A549 (cell line): ENCODE measurements at regions not wholly inside any gene's neighbourhood (a gene's known extent, or its start where the extent isn't known, plus 50 kb on each side); places are given as distances from the start of the nearest gene placed in this dataset.

Experiments used
- ATAC-seq, 2 experiments: fragments of 200-7000 bp in 1 of 2; fragments of >200 bp in 1 of 2; cut with Nextera tagmentation in 1 of 2; cut with Tn5 transposase in 1 of 2; 3 replicates each; pipeline versions ENCODE4 v1.8.0 to v1.9.1; 2018 to 2020; ENCODE audit warnings: mild to moderate bottlenecking in 1 of 2, moderate library complexity in 1 of 2
- CTCF ChIA-PET: fragments of 300-600 bp; sonication (Branson Sonifier 250); formaldehyde crosslinking; extraction: SDS; loops from one replicate; lab custom pipeline; 2021; ENCODE audit warnings: antibody characterized with exemption, inconsistent platforms; lab: Yijun Ruan, JAX
- POLR2A ChIA-PET: fragments of 350-600 bp; formaldehyde crosslinking; extraction: SDS; loops from one replicate; lab custom pipeline; 2021; ENCODE audit warnings: antibody characterized with exemption, inconsistent platforms; lab: Yijun Ruan, JAX
- DNase-seq, 2 experiments: peaks; one replicate each; pipeline versions ENCODE4 v3.0.0 to v3.0.0-alpha.2; 2011 to 2016; ENCODE audit warnings: low read depth in 1 of 2, low spot score in 1 of 2
- FAIRE-seq: peaks from 2 replicates; lab custom pipeline; 2011; peaks lifted over from hg19 to GRCh38; lab: Jason Lieb, UNC
- H3K27ac ChIP-seq, 2 experiments: fragments of >200 bp; sonication (Bioruptor Twin); formaldehyde crosslinking; 3 replicates each; pipeline ENCODE4 v1.5.1; 2016 to 2017
- H3K4me1 ChIP-seq: fragments of >200 bp; sonication (Bioruptor Twin); formaldehyde crosslinking; 3 replicates; pipeline ENCODE4 v1.6.1; 2016
- H3K4me2 ChIP-seq: fragments of >200 bp; sonication (Bioruptor Twin); formaldehyde crosslinking; 3 replicates; pipeline ENCODE4 v1.6.1; 2016
- H3K4me3 ChIP-seq: fragments of >200 bp; sonication (Bioruptor Twin); formaldehyde crosslinking; 3 replicates; pipeline ENCODE4 v1.5.1; 2016
- H3K9me3 ChIP-seq: fragments of >200 bp; sonication (Bioruptor Twin); formaldehyde crosslinking; 3 replicates; pipeline ENCODE4 v1.6.1; 2016
- CBX2 ChIP-seq: fragments of 200-600 bp; sonication (generic); IDR thresholded peaks from 2 replicates; pipeline ENCODE4 v1.6.1; 2016; ENCODE audit warnings: low read depth, mild to moderate bottlenecking, borderline replicate concordance
- CHD4 ChIP-seq: fragments of 200-600 bp; sonication (generic); IDR thresholded peaks from 2 replicates; pipeline ENCODE4 v1.6.1; 2016; ENCODE audit warnings: antibody characterized with exemption, mild to moderate bottlenecking, borderline replicate concordance
- EHF ChIP-seq: fragments of 250-450 bp; sonication (Bioruptor Pico); IDR thresholded peaks from 2 replicates; pipeline ENCODE4 v1.5.0; 2020; ENCODE audit warnings: mild to moderate bottlenecking
- EHMT2 ChIP-seq: fragments of 200-600 bp; sonication (generic); IDR thresholded peaks from 2 replicates; pipeline ENCODE4 v1.6.1; 2016; ENCODE audit warnings: antibody characterized with exemption, low read depth, mild to moderate bottlenecking, moderate library complexity
- FOXS1 ChIP-seq: fragments of 250-450 bp; sonication (Bioruptor Pico); IDR thresholded peaks from 2 replicates; pipeline ENCODE4 v1.5.0; 2020; ENCODE audit warnings: mild to moderate bottlenecking, moderate library complexity
- GATA3 ChIP-seq: IDR thresholded peaks from 2 replicates; pipeline ENCODE4 v1.6.1; 2012; ENCODE audit warnings: borderline replicate concordance
- HDAC2 ChIP-seq: fragments of 200-600 bp; sonication (generic); IDR thresholded peaks from 2 replicates; pipeline ENCODE4 v1.6.1; 2016
- JUN ChIP-seq, 2 experiments: fragments of >200 bp; sonication (Bioruptor Twin); formaldehyde crosslinking; IDR thresholded peaks; 2 replicates in 1 of 2; 3 replicates in 1 of 2; pipeline ENCODE4 v1.6.1; 2016 to 2017
- KDM5A ChIP-seq: fragments of 200-600 bp; sonication (generic); IDR thresholded peaks from 2 replicates; pipeline ENCODE4 v1.6.1; 2016; ENCODE audit warnings: antibody characterized with exemption, mild to moderate bottlenecking
- MAFK ChIP-seq: fragments of 450-650 bp; IDR thresholded peaks from 2 replicates; pipeline ENCODE4 v1.6.1; 2014; ENCODE audit not compliant: partially characterized antibody
- MYC ChIP-seq: IDR thresholded peaks from 2 replicates; pipeline ENCODE4 v1.6.1; 2012; ENCODE audit warnings: mild to moderate bottlenecking, inconsistent platforms, low read length, improper control_type of control experiment, borderline replicate concordance
- NFE2L2 ChIP-seq: fragments of 150-350 bp; conservative IDR thresholded peaks from 2 replicates; pipeline ENCODE4 v1.6.1; 2014; ENCODE audit warnings: low read length
- NPAS2 ChIP-seq: fragments of 250-450 bp; sonication (Bioruptor Pico); IDR thresholded peaks from 2 replicates; pipeline ENCODE4 v1.8.0; 2022; ENCODE audit warnings: mild to moderate bottlenecking, moderate library complexity, borderline replicate concordance
- PHF8 ChIP-seq: fragments of 200-600 bp; sonication (generic); IDR thresholded peaks from 2 replicates; pipeline ENCODE4 v1.6.1; 2016; ENCODE audit warnings: low read depth, mild to moderate bottlenecking, antibody characterized with exemption, moderate library complexity, borderline replicate concordance
- RNF2 ChIP-seq: fragments of 200-600 bp; sonication (generic); IDR thresholded peaks from 2 replicates; pipeline ENCODE4 v1.6.1; 2016; ENCODE audit warnings: low read depth, mild to moderate bottlenecking, antibody characterized with exemption, moderate library complexity, borderline replicate concordance
- SMC3 ChIP-seq: fragments of >200 bp; sonication (Bioruptor Twin); formaldehyde crosslinking; IDR thresholded peaks from 3 replicates; pipeline ENCODE4 v1.6.1; 2018; ENCODE audit warnings: inconsistent platforms
- SREBF2 ChIP-seq: fragments of 450-650 bp; IDR thresholded peaks from 2 replicates; pipeline ENCODE4 v1.6.1; 2014; ENCODE audit warnings: mild to moderate bottlenecking, moderate library complexity
- TFCP2L1 ChIP-seq: fragments of 250-450 bp; sonication (Bioruptor Pico); IDR thresholded peaks from 2 replicates; pipeline ENCODE4 v1.5.0; 2021; ENCODE audit warnings: mild to moderate bottlenecking
- TP53 ChIP-seq: fragments of 250-450 bp; sonication (Bioruptor Pico); IDR thresholded peaks from 2 replicates; pipeline ENCODE4 v1.5.0; 2021; ENCODE audit warnings: mild to moderate bottlenecking, moderate library complexity
- ZC3H11A ChIP-seq: fragments of 450-650 bp; IDR thresholded peaks from 2 replicates; pipeline ENCODE4 v1.6.1; 2014; ENCODE audit warnings: antibody characterized with exemption, mild to moderate bottlenecking
- ZFP36 ChIP-seq: fragments of 450-650 bp; IDR thresholded peaks from 2 replicates; pipeline ENCODE4 v1.6.1; 2014; ENCODE audit warnings: borderline replicate concordance; ENCODE audit not compliant: partially characterized antibody
- ZNF302 ChIP-seq: fragments of 250-450 bp; sonication (Bioruptor Pico); IDR thresholded peaks from 2 replicates; pipeline ENCODE4 v1.9.0; 2021; ENCODE audit warnings: inconsistent platforms, mild to moderate bottlenecking, moderate library complexity
- WGBS: methylation state at CpG from one replicate; pipeline ENCODE4 v1.1.6; 2017; ENCODE audit errors: missing lambda C conversion rate; 5-methylcytosine and 5-hydroxymethylcytosine counted together
- TF ChIP-seq, protein P1 (sequence below): fragments of >200 bp; sonication (Bioruptor Twin); formaldehyde crosslinking; IDR thresholded peaks from 3 replicates; pipeline ENCODE4 v1.6.1; 2016
- TF ChIP-seq, protein P2 (sequence below): fragments of >200 bp; sonication (Bioruptor Twin); formaldehyde crosslinking; IDR thresholded peaks from 2 replicates; pipeline ENCODE4 v1.6.1; 2016
- TF ChIP-seq, protein P3 (sequence below): fragments of 250-450 bp; sonication (Bioruptor Pico); IDR thresholded peaks from 2 replicates; pipeline ENCODE4 v1.5.0; 2021; ENCODE audit warnings: mild to moderate bottlenecking, moderate library complexity, borderline replicate concordance
- TF ChIP-seq, protein P4 (sequence below): fragments of 150-350 bp; IDR thresholded peaks from 2 replicates; pipeline ENCODE4 v1.6.1; 2014; ENCODE audit warnings: low read depth, mild to moderate bottlenecking, low read length

DNA sequence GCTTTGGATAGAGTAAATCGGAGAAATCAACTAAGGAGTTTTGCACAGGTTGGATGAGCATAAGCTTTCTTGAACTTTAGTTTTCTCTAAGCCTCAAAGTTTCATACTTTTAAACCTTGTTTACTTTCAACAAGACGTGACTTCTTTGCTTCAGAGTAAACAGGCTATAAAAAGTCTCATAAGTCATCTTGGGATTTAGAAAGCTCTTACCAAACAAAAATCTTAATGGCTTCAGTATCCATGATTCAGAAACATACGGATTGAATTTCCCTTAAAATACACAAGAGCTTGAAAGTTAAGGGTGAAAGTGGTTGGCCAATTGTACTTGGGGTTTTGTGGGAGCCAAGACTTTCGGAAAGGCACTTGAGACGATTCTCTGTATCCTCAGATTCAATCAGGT lies 270.9 kb upstream of the ANKH start:
- Histone ChIP-seq H3K4me1 (no peaks in the 10 kb centered on the region), H3K4me2 (no peak overlapping the region), H3K4me3 (no peak overlapping the region), H3K9me3 (no peaks in the 10 kb centered on the region), H3K27ac (no peak overlapping the region)
- POLR2A ChIA-PET, result no interaction called here
- CTCF ChIA-PET, result no interaction called here
- TF ChIP-seq, protein P1, sequence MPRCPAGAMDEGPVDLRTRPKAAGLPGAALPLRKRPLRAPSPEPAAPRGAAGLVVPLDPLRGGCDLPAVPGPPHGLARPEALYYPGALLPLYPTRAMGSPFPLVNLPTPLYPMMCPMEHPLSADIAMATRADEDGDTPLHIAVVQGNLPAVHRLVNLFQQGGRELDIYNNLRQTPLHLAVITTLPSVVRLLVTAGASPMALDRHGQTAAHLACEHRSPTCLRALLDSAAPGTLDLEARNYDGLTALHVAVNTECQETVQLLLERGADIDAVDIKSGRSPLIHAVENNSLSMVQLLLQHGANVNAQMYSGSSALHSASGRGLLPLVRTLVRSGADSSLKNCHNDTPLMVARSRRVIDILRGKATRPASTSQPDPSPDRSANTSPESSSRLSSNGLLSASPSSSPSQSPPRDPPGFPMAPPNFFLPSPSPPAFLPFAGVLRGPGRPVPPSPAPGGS, result no peak
- no peak for TF ChIP-seq RNF2
- no peak for TF ChIP-seq MAFK
- TF ChIP-seq, protein P2, sequence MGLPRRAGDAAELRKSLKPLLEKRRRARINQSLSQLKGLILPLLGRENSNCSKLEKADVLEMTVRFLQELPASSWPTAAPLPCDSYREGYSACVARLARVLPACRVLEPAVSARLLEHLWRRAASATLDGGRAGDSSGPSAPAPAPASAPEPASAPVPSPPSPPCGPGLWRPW, result no peak
- TF ChIP-seq ZC3H11A, result no peak
- 10% methylated on average over 5 of the region's 5 CpGs for WGBS
- no peak for FAIRE-seq
- no peak for DNase-seq
- no peak for ATAC-seq

DNA sequence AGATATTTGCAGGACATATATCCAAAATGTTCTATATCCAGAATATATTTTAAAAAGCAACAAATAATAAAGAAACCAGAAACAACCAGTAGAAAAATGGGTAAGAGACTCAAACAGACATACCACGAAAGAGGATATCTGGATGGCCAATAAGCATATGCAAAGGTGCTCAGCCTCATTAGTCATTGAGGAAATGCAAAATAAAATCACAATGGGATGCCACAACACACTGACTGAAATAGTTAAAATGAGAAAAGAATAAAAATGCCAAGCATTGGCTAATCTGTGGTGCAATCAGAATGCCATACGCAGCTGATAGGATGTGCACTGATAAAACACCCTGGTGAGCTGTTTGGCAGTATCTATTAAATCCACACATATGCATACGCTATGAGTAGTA lies 265.8 kb upstream of the ANKH start:
- no peaks in the 10 kb centered on the region for H3K9me3 ChIP-seq
- TF ChIP-seq TFCP2L1 (CRISPR knock-in tag) (no peak), NFE2L2 (no peak), MAFK (no peak), SREBF2 (no peak), CBX2 (no peak), CHD4 (no peak), GATA3 (no peak), JUN (IDR thresholded peaks at IDR 0.05) (no peak)
- TF ChIP-seq, protein P3, sequence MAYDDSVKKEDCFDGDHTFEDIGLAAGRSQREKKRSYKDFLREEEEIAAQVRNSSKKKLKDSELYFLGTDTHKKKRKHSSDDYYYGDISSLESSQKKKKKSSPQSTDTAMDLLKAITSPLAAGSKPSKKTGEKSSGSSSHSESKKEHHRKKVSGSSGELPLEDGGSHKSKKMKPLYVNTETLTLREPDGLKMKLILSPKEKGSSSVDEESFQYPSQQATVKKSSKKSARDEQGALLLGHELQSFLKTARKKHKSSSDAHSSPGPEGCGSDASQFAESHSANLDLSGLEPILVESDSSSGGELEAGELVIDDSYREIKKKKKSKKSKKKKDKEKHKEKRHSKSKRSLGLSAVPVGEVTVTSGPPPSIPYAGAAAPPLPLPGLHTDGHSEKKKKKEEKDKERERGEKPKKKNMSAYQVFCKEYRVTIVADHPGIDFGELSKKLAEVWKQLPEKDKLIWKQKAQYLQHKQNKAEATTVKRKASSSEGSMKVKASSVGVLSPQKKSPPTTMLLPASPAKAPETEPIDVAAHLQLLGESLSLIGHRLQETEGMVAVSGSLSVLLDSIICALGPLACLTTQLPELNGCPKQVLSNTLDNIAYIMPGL (CRISPR knock-in tag), result no peak
- TF ChIP-seq, protein P4, sequence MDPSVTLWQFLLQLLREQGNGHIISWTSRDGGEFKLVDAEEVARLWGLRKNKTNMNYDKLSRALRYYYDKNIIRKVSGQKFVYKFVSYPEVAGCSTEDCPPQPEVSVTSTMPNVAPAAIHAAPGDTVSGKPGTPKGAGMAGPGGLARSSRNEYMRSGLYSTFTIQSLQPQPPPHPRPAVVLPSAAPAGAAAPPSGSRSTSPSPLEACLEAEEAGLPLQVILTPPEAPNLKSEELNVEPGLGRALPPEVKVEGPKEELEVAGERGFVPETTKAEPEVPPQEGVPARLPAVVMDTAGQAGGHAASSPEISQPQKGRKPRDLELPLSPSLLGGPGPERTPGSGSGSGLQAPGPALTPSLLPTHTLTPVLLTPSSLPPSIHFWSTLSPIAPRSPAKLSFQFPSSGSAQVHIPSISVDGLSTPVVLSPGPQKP, result no peak
- FAIRE-seq, result no peak
- H3K4me1 ChIP-seq, result no peaks in the 10 kb centered on the region
- POLR2A ChIA-PET, result interaction anchor here (0.6 kb wide), 1 partner anchor 554 kb away, joined by 5 read pairs; no protein-coding TSS in a partner anchor
- no peak for DNase-seq
- CTCF ChIA-PET, result no interaction called here
- ATAC-seq, result no peak
- 6% methylated on average over 3 of the region's 3 CpGs for WGBS
- H3K4me3 ChIP-seq, result no peak overlapping the region
- H3K27ac ChIP-seq, result no peak overlapping the region
- no peak overlapping the region for H3K4me2 ChIP-seq

DNA sequence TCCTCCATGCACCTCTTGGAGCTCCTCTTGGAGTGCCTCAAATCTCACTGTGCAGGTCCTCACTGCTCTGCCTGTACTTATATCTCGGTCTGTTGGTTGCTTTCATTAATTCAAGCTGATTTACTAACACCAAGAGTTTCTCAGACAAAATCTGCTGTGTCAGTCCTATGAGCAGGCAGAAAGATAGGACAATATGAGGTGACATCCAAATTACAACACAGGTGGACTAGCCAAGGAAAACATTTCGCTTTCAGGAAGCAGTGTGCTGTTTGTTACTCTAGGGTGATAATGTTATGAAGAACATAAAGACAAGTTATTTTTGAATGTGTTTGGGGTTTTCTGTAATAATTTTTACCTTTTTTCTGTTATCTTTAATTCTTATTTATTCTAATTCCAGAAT lies 264.1 kb upstream of the ANKH start:
- 24% methylated on average over 2 of the region's 2 CpGs for WGBS
- CTCF ChIA-PET, result no interaction called here
- H3K4me3 ChIP-seq, result no peak overlapping the region
- POLR2A ChIA-PET, result no interaction called here
- ATAC-seq, result no peak
- DNase-seq, result no peak
- H3K9me3 ChIP-seq, result no peaks in the 10 kb centered on the region
- no peaks in the 10 kb centered on the region for H3K4me1 ChIP-seq
- H3K27ac ChIP-seq, result no peak overlapping the region
- TF ChIP-seq MAFK, result peak; percentile 5
- TF ChIP-seq FOXS1 (CRISPR knock-in tag), result no peak
- TF ChIP-seq, all 56 proteins: peak for 1
- no peak for FAIRE-seq
- no peak overlapping the region for H3K4me2 ChIP-seq

DNA sequence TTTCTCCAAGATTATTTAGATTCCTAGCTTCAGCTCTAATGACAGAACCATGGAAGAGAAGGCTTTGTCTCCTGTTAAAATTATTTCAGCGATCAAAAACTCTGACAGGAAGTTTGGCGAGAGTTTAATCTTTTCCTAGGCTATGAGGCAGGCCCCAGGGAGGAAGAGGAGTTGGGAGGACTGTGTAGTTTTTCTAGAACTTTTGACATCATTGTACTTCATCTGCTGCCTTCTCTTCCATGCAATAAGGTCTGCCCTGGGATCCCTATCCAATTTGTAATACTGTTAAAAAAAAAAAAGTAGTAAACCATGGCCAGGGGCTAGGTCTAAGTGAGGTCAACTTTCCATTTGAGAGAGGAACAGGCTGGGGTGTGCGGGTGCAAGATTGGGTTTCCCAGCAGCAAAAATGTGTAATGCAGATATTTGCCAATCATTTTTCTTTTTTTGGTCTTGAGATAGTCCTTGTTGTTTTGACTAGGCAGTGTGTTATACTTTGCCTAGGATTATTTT lies 261.9 kb upstream of the ANKH start:
- no peaks in the 10 kb centered on the region for H3K9me3 ChIP-seq
- H3K4me1 ChIP-seq, result no peaks in the 10 kb centered on the region
- DNase-seq (no peak), ATAC-seq (no peak), FAIRE-seq (no peak)
- CTCF ChIA-PET, result no interaction called here
- H3K27ac ChIP-seq, result no peak overlapping the region
- H3K4me3 ChIP-seq, result no peak overlapping the region
- 35% methylated on average over 3 of the region's 3 CpGs for WGBS
- no peak overlapping the region for H3K4me2 ChIP-seq
- POLR2A ChIA-PET, result no interaction called here
- TF ChIP-seq MYC (no peak), EHF (CRISPR knock-in tag) (no peak), RNF2 (no peak), HDAC2 (no peak), KDM5A (no peak), EHMT2 (no peak), ZNF302 (CRISPR knock-in tag) (no peak), TP53 (CRISPR knock-in tag) (no peak), SMC3 (no peak), PHF8 (no peak), SREBF2 (no peak), ZFP36 (no peak), NPAS2 (CRISPR knock-in tag) (no peak), FOXS1 (CRISPR knock-in tag) (no peak)
- TF ChIP-seq, protein P2, result no peak
